ENCODE measurements at regions not wholly inside any gene's neighbourhood (a gene's known extent, or its start where the extent isn't known, plus 50 kb on each side); places are given as distances from the start of the nearest gene placed in this dataset.

DNA sequence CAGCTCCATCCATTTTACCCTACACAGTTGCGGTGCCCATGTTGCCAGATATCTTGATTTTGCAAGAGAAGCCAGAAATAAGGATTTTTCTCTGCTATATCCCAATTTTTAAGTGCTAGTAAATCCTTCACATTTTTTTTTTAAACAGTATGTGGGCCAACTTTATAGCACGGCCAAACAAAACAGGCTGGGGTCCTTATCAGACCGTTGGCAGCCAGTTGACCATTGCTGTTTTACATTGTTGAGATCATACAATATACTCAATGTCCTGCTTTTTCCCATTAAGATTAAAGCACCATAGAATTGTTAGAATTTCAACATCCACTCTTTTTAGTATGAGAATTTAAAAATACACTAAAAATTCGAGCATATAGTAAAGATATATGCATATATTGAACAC lies 150.9 kb downstream of the SPCS3 start:
- DNase-seq (ENCODE audit: low spot score) = no peak
- TF ChIP-seq, protein P1, sequence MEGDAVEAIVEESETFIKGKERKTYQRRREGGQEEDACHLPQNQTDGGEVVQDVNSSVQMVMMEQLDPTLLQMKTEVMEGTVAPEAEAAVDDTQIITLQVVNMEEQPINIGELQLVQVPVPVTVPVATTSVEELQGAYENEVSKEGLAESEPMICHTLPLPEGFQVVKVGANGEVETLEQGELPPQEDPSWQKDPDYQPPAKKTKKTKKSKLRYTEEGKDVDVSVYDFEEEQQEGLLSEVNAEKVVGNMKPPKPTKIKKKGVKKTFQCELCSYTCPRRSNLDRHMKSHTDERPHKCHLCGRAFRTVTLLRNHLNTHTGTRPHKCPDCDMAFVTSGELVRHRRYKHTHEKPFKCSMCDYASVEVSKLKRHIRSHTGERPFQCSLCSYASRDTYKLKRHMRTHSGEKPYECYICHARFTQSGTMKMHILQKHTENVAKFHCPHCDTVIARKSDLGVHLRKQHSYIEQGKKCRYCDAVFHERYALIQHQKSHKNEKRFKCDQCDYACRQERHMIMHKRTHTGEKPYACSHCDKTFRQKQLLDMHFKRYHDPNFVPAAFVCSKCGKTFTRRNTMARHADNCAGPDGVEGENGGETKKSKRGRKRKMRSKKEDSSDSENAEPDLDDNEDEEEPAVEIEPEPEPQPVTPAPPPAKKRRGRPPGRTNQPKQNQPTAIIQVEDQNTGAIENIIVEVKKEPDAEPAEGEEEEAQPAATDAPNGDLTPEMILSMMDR (IDR thresholded peaks at IDR 0.05; ENCODE audit: borderline replicate concordance, control extremely low read depth, extremely low read depth, insufficient read depth, missing control alignments) = no peak
- in situ Hi-C loops (cut with MboI; ENCODE audit: low sequenced_read_pairs, unreplicated experiment) = no loop called here

DNA sequence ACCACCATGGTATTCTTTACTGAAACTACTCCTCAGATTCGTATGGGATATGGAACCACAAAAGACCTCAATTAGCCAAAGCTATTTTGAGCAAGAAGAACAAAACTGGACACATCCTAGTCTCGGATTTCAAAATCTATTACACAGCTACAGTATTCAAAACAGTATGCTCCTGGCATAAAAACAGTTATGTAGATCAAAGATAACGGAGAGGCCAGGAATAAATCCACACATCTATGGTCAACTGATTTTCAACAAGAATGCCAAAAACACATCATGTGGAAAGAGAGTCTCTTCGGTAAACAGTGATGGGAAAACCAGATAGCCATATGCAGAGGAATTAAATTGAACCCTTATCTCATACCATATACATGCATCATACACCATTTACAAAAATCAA lies 155.3 kb downstream of the SPCS3 start:
- DNase-seq (ENCODE audit: low spot score) = no peak
- TF ChIP-seq, protein P1 (IDR thresholded peaks at IDR 0.05; ENCODE audit: borderline replicate concordance, control extremely low read depth, extremely low read depth, insufficient read depth, missing control alignments) = no peak
- in situ Hi-C loops (cut with MboI; ENCODE audit: low sequenced_read_pairs, unreplicated experiment) = no loop called here

DNA sequence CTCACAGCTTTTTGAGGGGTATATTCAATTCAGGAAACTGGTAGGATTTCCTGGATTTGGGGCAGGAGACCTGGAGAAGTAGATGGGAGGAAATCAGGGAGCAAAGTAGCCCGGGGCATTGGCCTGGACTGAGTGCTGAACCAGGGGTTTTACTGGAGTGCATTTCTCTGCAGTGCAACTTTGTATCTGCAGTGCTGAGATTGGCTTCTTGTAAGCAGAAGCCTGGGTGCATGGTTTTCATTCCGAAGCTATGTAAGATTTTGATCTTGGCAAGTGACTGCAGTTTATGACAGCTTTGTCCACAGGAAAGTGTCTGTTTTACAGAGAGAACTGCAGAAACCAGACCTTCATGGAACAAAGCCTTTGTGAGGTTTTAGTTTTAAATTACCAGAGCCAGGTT lies 158.3 kb downstream of the SPCS3 start:
- in situ Hi-C loops (cut with MboI; ENCODE audit: low sequenced_read_pairs, unreplicated experiment) = no loop called here
- TF ChIP-seq, protein P1 (IDR thresholded peaks at IDR 0.05; ENCODE audit: borderline replicate concordance, control extremely low read depth, extremely low read depth, insufficient read depth, missing control alignments) = no peak
- no peak for DNase-seq (ENCODE audit: low spot score)

DNA sequence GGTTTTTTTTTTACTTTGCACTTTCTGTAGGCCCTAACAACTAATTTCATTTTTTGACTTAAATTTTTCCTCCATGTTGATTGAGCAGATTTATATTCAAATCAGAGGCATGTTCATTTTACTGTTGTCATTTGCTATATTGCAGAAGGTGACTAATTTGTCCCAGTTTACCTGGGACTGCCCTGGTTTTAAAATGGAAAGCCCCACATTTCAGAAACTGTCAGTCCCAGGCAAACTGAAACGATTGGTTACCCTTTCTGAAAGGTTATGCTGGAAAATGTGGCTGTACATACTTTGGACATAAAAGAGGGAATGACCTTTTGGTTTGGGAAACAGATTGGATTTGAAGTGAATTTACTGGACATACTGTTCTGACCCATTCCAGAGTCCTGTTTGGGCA lies 160.0 kb downstream of the SPCS3 start:
- in situ Hi-C loops (cut with MboI; ENCODE audit: low sequenced_read_pairs, unreplicated experiment) = no loop called here
- DNase-seq (ENCODE audit: low spot score) = no peak
- TF ChIP-seq, protein P1 (IDR thresholded peaks at IDR 0.05; ENCODE audit: borderline replicate concordance, control extremely low read depth, extremely low read depth, insufficient read depth, missing control alignments) = no peak

DNA sequence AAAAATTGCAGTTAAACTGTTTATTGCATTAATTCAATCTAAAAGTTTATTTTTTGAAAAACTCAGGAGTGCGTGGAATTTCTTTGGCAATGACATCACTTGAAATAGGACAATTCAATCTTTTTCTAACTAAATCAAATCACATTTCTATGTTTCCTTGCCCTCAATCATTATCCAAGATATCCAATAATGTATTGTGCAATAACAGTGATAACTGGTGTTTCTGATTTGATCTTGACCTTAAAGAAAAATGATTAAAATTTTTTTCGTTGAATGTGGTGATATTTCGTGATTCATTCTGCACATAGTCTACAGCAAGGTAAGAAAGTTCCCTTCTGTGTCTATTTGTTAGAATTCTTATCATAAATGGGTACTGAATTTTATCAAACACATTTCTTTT lies 163.2 kb downstream of the SPCS3 start:
- TF ChIP-seq, protein P1 (IDR thresholded peaks at IDR 0.05; ENCODE audit: borderline replicate concordance, control extremely low read depth, extremely low read depth, insufficient read depth, missing control alignments) = no peak
- DNase-seq (ENCODE audit: low spot score) = no peak
- in situ Hi-C loops (cut with MboI; ENCODE audit: low sequenced_read_pairs, unreplicated experiment) = no loop called here

DNA sequence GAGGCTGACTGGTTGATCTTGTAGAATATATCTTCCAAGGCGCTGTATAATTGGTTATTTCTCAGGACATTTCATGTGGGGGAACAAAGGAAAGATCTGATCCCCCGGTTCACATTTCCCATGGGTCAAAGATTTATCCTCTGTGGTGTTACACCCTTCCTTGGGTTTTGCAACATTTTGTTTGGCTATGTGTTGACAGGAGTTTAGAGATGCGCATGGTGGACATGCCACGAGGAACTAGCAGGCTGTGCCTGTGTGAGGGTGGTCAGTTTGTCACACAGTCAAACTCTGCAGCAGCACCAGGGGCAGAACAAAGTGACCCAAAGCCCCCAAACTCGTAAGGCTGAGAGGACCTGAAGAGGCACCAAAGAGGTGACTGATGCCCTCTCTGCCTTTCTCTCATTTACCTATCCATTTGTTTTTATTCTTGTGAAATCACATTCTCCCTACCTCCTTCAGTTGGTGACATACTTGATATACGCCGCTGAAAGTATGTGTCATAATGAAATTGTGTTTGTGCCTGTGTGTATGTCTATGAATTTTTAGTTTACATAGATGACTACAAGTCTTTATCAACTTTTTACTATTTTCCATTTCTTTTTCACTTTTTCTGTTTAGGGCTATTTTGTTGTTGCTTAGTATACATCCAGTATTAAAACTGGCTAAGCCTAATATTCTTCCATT lies 164.7 kb downstream of the SPCS3 start:
- TF ChIP-seq, protein P1 (IDR thresholded peaks at IDR 0.05; ENCODE audit: borderline replicate concordance, control extremely low read depth, extremely low read depth, insufficient read depth, missing control alignments) = no peak
- in situ Hi-C loops (cut with MboI; ENCODE audit: low sequenced_read_pairs, unreplicated experiment) = no loop called here
- no peak for DNase-seq (ENCODE audit: low spot score)
